HG02840 (cell line): ENCODE measurements at regions not wholly inside any gene's neighbourhood (a gene's known extent, or its start where the extent isn't known, plus 50 kb on each side); places are given as distances from the start of the nearest gene placed in this dataset.
"Not testable (repeated sequence)": the region's sequence is repeated elsewhere in the genome, so short reads cannot be mapped to it uniquely, and the experiment has no call there.

Experiments used
- ATAC-seq: cut with Tn5 transposase; IDR thresholded peaks from one replicate; pipeline ENCODE4 v1.9.1; 2021; ENCODE audit warnings: mild to moderate bottlenecking, moderate library complexity, moderate number of reproducible peaks; ENCODE audit not compliant: unreplicated experiment, low FRiP score

DNA sequence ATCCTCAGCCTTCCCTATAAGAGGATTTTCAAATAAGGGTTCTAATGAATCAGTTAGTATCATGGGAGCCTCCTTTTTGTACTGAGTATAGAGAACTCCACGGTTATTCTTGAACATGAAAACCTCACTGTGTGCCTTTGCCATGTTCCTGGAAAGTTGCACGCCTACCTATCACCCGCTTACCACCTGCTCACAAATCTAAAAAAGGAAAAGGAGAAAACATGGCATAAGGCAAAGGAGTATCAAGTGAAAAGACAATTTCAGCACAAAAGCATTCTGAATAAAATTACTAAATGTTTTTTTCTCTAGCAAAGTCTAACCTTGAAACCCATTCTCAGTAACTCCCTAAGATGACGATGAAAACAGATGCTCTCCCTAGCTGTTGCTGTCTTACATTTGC lies 511.8 kb upstream of the API5 start:
- no peak for ATAC-seq

DNA sequence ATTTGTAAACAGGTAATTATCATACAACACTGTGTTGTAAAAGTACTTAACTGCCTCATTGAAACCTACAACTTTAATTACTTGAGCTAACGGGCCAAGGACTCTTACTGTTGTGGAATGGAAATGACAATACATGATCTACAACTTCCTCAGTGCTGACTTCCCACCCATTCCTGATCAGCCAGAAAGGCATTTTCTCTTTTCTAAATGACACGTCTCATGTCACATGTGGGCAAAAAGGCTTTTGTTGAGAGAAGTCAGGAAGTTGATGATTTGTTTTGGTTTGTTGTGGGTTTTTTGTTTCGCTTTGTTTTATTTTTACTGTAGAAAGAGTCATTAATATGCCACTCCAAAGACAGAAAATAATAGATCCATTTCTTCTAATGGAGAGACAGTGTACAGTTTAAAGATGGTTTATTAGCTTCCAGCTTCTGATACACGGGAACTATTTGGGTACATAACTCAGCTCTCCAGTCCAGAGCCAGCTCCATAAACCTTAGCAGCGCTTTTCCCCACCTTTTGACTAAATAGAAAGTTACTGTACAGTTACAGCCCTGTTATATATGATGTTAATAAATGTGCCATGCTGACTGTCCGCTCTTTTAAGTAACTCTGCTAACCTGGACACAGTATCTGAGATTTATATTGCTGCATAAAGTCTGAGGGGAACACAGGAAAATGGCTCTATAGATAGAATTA lies 509.4 kb upstream of the API5 start:
- ATAC-seq = no peak

DNA sequence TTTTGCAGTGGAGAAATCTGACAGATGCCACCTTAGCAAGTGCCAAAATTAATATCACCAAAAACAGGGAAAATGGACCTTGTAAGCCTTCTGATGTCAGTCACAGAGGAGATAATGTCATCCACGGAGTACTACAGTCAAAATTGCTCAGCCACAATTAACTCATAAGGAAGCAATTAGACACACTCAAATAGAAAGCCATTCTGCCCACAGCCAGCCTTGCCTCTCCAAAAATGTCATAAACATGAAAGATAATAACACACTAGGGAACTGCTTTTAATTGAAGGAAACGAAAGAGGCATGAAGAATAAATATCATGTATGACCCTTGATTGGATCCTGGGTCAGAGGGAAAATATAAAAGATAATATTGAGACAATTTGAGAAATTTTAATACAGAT lies 505.6 kb upstream of the API5 start:
- no peak for ATAC-seq

- no peak for ATAC-seq
These were observed 499.4 kb upstream of the API5 start for GRCh38 chr11:42812361-42812760.

- no peak for ATAC-seq
These were observed 498.8 kb upstream of the API5 start for GRCh38 chr11:42812960-42813359.

GRCh38 chr11:42816471-42816870 lies 495.3 kb upstream of the API5 start:
- ATAC-seq = no peak

DNA sequence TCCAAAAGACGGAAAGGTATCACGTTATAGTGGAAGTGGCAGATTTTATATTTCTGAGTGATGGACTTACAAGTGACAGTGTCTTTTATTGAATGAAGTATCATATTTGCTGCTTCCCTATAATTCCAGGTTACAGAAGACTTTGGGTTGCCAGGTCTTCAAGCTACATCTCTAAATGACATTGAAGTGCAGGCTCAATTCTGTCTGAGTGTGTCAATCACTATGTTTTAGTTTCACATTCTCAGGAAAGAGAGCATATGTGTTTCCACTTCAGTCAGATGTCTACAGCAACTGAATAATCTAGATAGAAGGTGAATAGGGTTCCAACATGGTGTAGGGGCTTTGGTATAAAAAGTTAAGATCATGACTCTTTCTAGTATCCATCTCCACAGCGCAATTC lies 492.7 kb upstream of the API5 start:
- ATAC-seq = no peak

GRCh38 chr11:42822188-42822587 lies 489.6 kb upstream of the API5 start:
- not testable (repeated sequence) for ATAC-seq

GRCh38 chr11:42823546-42823945 lies 488.2 kb upstream of the API5 start:
- ATAC-seq = no peak

GRCh38 chr11:42824067-42824466 lies 487.7 kb upstream of the API5 start:
- no peak for ATAC-seq

GRCh38 chr11:42825598-42825997 lies 486.2 kb upstream of the API5 start:
- no peak for ATAC-seq

GRCh38 chr11:42827845-42828244 lies 484.0 kb upstream of the API5 start:
- no peak for ATAC-seq

- no peak for ATAC-seq
These were observed 473.8 kb upstream of the API5 start for GRCh38 chr11:42837994-42838393.

- ATAC-seq = no peak
These were observed 471.5 kb upstream of the API5 start for GRCh38 chr11:42840176-42840829.

DNA sequence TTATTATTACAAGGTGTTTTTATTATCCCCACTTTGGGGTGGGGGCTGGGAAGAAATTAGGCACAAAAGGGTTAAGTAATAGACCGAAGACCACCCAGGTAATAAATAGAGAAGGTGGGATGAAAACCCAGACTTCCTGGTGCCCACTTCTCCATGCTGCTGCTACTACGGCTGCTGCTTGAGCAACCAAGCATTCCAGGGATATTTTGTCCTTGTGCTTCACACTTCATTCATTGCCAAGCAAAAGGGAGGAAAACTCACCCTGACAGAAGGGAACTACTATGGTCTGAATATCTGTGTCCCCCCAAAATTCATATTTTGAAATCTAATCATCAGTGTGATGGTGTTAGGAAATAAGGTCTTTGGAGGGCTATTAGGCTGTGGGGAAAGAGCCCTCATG lies 470.9 kb upstream of the API5 start:
- no peak for ATAC-seq

GRCh38 chr11:42841556-42841955 lies 470.2 kb upstream of the API5 start:
- no peak for ATAC-seq

DNA sequence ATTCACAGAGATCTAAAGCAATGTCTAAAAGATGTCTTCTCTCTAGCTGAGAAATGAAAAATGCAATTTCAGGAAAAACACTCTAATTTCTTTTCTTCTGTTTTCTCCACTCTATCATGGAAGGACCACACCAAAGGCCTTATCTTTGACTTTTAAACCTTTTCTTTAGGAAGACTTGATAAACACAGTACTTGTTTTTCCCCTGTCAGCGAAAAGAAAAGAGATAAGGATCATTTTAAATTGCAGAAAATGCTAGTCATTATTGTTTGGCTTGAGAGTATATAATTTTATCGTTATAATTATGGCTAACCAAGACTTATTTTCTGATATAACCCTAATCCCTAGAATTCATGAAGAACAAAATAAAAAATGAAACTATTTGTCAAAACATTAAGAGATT lies 462.4 kb upstream of the API5 start:
- no peak for ATAC-seq

GRCh38 chr11:42857344-42857743 lies 454.5 kb upstream of the API5 start:
- ATAC-seq = no peak

- no peak for ATAC-seq
These were observed 441.3 kb upstream of the API5 start for GRCh38 chr11:42870480-42870879.

GRCh38 chr11:42873800-42874405 lies 437.9 kb upstream of the API5 start:
- not testable (repeated sequence) for ATAC-seq

DNA sequence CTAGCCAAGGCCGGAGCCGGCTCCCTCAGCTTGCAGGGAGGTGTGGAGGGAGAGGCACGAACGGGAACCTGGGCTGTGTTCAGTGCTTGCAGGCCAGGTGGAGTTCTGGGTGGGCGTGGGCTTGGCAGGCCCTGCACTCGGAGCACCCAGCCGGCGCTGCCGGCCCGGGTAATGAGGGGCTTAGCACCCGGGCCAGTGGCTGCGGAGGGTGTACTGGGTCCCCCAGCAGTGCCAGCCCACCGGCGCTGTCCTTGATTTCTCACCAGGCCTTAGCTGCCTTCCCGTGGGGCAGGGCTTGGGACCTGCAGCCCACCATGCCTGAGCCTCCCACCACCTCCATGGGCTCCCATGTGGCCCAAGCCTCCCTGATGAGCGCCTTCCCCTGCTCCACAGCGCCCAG lies 430.5 kb upstream of the API5 start:
- ATAC-seq = not testable (repeated sequence)

DNA sequence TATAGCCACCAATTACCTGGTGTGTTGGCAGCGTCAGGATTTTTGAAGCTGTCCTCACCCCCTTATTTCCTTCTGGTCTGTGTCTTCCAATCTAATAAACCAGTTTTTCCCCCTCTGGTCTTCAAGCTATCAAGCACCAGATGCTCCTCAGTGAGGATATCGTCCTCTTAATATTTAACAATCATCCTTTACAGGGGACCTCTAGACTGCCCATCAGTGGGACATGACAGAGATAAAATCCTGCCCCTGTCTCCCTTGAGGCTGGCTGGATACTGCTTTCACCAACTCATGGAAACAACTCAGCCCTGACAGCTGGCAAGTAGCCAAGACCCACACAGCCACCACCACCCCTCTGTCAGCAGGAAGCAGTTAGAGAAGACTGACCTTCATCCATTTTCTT lies 421.0 kb upstream of the API5 start:
- ATAC-seq = no peak
